Fibroblast of lung (primary cell): ENCODE measurements at regions not wholly inside any gene's neighbourhood (a gene's known extent, or its start where the extent isn't known, plus 50 kb on each side); places are given as distances from the start of the nearest gene placed in this dataset.

Source experiments
- CTCF ChIP-seq, 2 donors: IDR thresholded peaks in 1 of 2; conservative IDR thresholded peaks in 1 of 2; 1 replicate in 1 of 2; 2 replicates in 1 of 2; pipeline ENCODE4 v1.5.1; 2011 to 2012; ENCODE audit warnings: low read length in 2 of 2, control low read depth in 1 of 2, inconsistent platforms in 1 of 2, low read depth in 1 of 2, mild to moderate bottlenecking in 1 of 2
- EZH2 ChIP-seq: IDR thresholded peaks from 2 replicates; pipeline ENCODE4 v1.5.1; 2012; ENCODE audit warnings: low read length, control low read depth, mild to moderate bottlenecking; ENCODE audit errors: missing control alignments

GRCh38 chr16:54403580-54403979 lies 117.0 kb upstream of the IRX3 start:
- TF ChIP-seq CTCF (conservative IDR thresholded peaks at IDR 0.05 in 1 of 2, IDR thresholded peaks at IDR 0.05 in 1 of 2; ENCODE audit: low read depth in 1 of 2, low read length in 2 of 2) (no peak), EZH2 (no peak)
